ENCODE measurements at regions not wholly inside any gene's neighbourhood (a gene's known extent, or its start where the extent isn't known, plus 50 kb on each side); places are given as distances from the start of the nearest gene placed in this dataset.

DNA sequence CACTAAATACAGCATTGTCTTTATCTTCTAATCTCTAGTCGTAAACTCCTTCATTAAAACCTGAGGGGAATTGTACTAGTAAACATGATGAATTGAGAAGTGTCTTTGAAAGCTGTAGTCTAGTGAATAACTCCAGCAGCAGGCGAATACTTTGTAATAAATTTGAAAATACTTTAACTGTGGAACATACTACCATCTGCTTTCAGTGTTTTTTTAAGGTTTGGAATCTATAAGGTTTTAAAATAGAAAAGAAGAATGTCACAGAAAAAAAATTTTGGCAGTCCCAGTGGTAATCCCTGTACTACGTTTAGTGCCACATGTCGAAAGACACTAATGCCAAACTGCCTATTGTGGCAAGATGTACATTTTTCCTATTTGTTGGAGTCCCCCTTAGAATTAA lies 379.0 kb upstream of the NUDT12 start:
- DNase-seq, result no peak
- TF ChIP-seq, protein P1, sequence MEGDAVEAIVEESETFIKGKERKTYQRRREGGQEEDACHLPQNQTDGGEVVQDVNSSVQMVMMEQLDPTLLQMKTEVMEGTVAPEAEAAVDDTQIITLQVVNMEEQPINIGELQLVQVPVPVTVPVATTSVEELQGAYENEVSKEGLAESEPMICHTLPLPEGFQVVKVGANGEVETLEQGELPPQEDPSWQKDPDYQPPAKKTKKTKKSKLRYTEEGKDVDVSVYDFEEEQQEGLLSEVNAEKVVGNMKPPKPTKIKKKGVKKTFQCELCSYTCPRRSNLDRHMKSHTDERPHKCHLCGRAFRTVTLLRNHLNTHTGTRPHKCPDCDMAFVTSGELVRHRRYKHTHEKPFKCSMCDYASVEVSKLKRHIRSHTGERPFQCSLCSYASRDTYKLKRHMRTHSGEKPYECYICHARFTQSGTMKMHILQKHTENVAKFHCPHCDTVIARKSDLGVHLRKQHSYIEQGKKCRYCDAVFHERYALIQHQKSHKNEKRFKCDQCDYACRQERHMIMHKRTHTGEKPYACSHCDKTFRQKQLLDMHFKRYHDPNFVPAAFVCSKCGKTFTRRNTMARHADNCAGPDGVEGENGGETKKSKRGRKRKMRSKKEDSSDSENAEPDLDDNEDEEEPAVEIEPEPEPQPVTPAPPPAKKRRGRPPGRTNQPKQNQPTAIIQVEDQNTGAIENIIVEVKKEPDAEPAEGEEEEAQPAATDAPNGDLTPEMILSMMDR (IDR thresholded peaks at IDR 0.05), result no peak
- H3K4me1 ChIP-seq, result no peaks in the 10 kb centered on the region

DNA sequence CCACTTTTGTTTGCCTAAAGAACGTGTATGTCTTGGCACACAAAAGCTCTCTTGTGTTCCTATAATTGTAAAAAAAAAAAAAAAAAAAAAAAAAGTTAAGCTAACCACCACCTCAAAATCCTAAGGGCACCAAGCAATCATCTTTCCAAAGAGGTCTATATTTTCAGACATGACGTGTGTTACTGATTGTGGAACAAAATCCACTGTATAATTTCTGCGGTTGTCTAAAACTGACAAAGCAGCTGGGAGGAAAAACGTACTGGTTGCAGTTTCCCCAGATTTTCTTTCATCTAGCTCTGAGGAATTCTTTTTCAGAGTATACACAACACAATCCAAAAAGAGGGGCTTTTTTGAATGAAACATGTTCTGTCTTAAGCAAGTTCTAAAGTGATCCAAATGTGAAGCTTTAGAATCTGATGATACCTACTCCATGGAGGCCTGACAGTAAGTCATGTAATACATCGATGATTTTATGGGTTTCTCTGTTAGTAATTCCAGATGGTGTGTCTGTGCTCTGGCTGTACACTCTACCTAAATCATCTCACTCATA lies 375.6 kb upstream of the NUDT12 start:
- H3K27ac ChIP-seq, result no peak overlapping the region
- no peak overlapping the region for H3K4me3 ChIP-seq
- DNase-seq, result no peak
- no peaks in the 10 kb centered on the region for H3K27me3 ChIP-seq
- no peaks in the 10 kb centered on the region for H3K9me3 ChIP-seq
- TF ChIP-seq, protein P1 (IDR thresholded peaks at IDR 0.05), result no peak
- intact Hi-C loops (cut with DNase I; ENCODE audit: low total_unique reads), result no loop called here
- H3K4me1 ChIP-seq, result no peaks in the 10 kb centered on the region
- H3K36me3 ChIP-seq, result no peaks in the 10 kb centered on the region

More for the DNA sequence above, 379.0 kb upstream of the NUDT12 start:
- Histone ChIP-seq H3K27me3 (no peaks in the 10 kb centered on the region), H3K27ac (no peak overlapping the region), H3K4me3 (no peak overlapping the region), H3K36me3 (no peaks in the 10 kb centered on the region), H3K9me3 (no peaks in the 10 kb centered on the region)
- intact Hi-C loops (cut with DNase I; ENCODE audit: low total_unique reads), result no loop called here

DNA sequence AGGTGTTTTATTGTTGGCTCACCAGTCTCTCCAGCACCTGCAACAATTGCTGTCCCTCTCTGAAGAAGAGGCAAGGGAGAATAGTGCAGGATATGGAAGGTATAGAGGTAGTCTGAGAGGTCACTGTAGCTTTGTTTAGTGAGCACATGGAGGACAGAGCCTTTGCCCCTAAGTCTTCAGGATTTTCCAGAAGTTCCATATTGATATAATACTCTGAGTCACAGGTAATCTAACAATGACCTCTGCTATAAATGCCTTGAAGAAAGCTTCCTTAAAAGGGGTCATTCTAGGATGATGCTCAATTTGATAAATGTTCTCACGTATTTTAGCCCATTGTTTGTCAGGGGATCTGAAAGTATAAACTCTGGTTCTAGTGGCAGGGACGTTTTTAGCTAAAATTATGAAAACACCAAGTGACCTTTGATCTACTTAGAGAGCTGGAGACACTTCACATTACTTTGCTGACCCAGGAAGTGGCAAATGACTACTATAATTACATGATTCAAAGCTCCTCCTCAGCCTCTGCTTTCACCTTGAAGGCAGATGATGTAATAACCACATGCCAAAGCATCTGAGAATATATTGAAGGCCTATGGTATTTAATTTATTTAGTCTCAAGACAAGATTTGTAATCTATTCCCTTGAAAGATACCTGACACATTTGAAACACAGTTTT lies 366.9 kb upstream of the NUDT12 start:
- intact Hi-C loops (cut with DNase I; ENCODE audit: low total_unique reads), result no loop called here
- Histone ChIP-seq H3K27me3 (no peaks in the 10 kb centered on the region), H3K36me3 (no peaks in the 10 kb centered on the region), H3K9me3 (no peaks in the 10 kb centered on the region), H3K27ac (no peak overlapping the region), H3K4me3 (no peak overlapping the region), H3K4me1 (no peaks in the 10 kb centered on the region)
- no peak for DNase-seq
- TF ChIP-seq, protein P1 (IDR thresholded peaks at IDR 0.05), result no peak

DNA sequence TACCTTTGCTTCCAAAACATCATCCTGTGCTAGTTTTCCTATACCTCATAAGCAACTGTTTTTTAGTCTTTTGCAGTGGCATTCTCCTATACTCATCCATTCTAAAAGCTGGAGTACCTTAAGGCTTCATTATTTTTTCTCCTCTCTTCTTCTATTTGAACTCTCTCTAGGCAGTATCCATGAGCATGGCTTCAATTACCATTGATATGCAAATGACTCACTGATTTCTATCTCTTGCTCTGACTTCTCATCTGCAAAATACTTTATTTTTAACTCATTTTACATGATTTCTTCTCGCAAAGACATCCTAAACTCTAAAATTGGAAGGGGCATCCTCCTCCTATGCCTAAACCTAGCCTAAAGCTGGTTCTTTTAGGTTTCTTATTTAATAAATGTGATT lies 365.1 kb upstream of the NUDT12 start:
- TF ChIP-seq, protein P1 (IDR thresholded peaks at IDR 0.05), result no peak
- DNase-seq, result no peak
- intact Hi-C loops (cut with DNase I; ENCODE audit: low total_unique reads), result no loop called here
- Histone ChIP-seq H3K4me3 (no peak overlapping the region), H3K4me1 (no peaks in the 10 kb centered on the region), H3K27me3 (no peaks in the 10 kb centered on the region), H3K27ac (no peak overlapping the region), H3K9me3 (no peaks in the 10 kb centered on the region), H3K36me3 (no peaks in the 10 kb centered on the region)

DNA sequence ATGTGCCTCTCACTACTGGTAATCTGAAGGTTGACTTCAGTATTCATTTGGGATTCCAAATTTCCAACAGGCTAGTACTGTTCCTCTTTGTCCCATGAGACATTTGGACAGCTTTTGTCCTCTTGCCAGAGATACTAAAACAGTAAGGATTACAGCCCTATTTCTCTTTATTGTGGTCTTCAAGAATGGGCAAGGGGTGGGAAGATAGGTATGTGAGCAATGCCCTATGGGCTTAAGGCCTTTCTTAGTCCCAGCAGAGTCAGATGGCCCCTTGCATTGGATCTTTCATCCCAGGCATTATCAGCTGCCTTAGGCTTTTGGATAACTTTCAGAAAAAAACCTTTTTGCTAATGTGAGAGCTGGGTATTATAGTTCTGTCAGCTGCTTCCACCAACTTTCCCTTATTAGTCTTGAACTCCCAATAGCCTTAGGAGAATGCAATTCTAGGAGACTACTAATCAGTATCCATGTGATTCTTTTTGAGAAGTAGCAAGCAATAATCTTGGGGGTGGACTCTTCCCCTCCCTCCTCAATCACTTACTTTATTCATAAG lies 361.1 kb upstream of the NUDT12 start:
- DNase-seq, result no peak
- no peaks in the 10 kb centered on the region for H3K4me1 ChIP-seq
- no peaks in the 10 kb centered on the region for H3K36me3 ChIP-seq
- H3K4me3 ChIP-seq, result no peak overlapping the region
- TF ChIP-seq, protein P1 (IDR thresholded peaks at IDR 0.05), result no peak
- intact Hi-C loops (cut with DNase I; ENCODE audit: low total_unique reads), result no loop called here
- H3K9me3 ChIP-seq, result no peaks in the 10 kb centered on the region
- no peak overlapping the region for H3K27ac ChIP-seq
- no peaks in the 10 kb centered on the region for H3K27me3 ChIP-seq
